ENCODE measurements at regions not wholly inside any gene's neighbourhood (a gene's known extent, or its start where the extent isn't known, plus 50 kb on each side); places are given as distances from the start of the nearest gene placed in this dataset.

DNA sequence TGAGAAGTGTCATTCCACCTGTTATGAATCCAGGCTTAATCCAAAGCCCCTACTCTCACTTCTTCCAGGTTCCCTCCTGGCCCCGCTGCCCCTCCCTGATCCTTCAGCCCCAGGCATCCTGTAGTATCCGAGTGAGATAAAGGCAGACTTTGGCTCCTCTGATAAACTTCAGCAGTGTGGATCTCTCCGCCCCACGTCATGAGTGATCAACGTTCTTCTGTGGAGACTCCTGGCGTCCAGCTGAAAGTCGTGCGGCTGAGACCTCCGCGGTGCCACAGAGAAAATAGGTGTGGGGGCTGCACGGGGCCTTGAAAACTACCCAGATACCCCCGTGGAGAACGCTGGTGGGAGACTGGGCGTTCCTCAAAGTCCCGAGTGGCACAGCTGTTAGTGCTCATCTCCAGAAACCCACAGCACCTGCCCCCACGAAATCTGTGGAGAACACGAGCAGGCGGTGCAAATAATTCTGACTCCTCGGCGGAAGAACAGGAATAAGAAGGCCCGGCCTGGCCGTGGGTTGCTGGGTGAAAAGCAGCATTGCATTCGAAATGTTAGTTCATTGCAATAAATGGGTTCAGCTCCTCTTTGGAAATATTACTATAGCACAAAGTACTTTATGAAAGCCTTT lies 180.0 kb upstream of the RGS6 start:
- TF ChIP-seq, protein P1, sequence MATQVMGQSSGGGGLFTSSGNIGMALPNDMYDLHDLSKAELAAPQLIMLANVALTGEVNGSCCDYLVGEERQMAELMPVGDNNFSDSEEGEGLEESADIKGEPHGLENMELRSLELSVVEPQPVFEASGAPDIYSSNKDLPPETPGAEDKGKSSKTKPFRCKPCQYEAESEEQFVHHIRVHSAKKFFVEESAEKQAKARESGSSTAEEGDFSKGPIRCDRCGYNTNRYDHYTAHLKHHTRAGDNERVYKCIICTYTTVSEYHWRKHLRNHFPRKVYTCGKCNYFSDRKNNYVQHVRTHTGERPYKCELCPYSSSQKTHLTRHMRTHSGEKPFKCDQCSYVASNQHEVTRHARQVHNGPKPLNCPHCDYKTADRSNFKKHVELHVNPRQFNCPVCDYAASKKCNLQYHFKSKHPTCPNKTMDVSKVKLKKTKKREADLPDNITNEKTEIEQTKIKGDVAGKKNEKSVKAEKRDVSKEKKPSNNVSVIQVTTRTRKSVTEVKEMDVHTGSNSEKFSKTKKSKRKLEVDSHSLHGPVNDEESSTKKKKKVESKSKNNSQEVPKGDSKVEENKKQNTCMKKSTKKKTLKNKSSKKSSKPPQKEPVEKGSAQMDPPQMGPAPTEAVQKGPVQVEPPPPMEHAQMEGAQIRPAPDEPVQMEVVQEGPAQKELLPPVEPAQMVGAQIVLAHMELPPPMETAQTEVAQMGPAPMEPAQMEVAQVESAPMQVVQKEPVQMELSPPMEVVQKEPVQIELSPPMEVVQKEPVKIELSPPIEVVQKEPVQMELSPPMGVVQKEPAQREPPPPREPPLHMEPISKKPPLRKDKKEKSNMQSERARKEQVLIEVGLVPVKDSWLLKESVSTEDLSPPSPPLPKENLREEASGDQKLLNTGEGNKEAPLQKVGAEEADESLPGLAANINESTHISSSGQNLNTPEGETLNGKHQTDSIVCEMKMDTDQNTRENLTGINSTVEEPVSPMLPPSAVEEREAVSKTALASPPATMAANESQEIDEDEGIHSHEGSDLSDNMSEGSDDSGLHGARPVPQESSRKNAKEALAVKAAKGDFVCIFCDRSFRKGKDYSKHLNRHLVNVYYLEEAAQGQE (IDR thresholded peaks at IDR 0.05; ENCODE audit: insufficient replicate concordance, low read depth): no peak
- TF ChIP-seq GABPA (IDR thresholded peaks at IDR 0.05; ENCODE audit: low read depth) (no peak), POLR2AphosphoS5 (IDR thresholded peaks at IDR 0.05; ENCODE audit: low read depth) (no peak), SPI1 (IDR thresholded peaks at IDR 0.05; ENCODE audit: borderline replicate concordance, low read depth) (no peak)
- TF ChIP-seq, protein P2, sequence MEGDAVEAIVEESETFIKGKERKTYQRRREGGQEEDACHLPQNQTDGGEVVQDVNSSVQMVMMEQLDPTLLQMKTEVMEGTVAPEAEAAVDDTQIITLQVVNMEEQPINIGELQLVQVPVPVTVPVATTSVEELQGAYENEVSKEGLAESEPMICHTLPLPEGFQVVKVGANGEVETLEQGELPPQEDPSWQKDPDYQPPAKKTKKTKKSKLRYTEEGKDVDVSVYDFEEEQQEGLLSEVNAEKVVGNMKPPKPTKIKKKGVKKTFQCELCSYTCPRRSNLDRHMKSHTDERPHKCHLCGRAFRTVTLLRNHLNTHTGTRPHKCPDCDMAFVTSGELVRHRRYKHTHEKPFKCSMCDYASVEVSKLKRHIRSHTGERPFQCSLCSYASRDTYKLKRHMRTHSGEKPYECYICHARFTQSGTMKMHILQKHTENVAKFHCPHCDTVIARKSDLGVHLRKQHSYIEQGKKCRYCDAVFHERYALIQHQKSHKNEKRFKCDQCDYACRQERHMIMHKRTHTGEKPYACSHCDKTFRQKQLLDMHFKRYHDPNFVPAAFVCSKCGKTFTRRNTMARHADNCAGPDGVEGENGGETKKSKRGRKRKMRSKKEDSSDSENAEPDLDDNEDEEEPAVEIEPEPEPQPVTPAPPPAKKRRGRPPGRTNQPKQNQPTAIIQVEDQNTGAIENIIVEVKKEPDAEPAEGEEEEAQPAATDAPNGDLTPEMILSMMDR (IDR thresholded peaks at IDR 0.05; ENCODE audit: insufficient read depth, low read length): no peak
- Histone ChIP-seq H3K4me3 (replicated peaks; ENCODE audit: insufficient read depth, low read length) (no peak overlapping the region), H3K27me3 (ENCODE audit: insufficient read depth, poor library complexity, severe bottlenecking) (no peaks in the 10 kb centered on the region), H3K27ac (replicated peaks) (no peak overlapping the region)
- DNase-seq (ENCODE audit: low read depth in 1 of 2, low spot score in 1 of 2): no peak

DNA sequence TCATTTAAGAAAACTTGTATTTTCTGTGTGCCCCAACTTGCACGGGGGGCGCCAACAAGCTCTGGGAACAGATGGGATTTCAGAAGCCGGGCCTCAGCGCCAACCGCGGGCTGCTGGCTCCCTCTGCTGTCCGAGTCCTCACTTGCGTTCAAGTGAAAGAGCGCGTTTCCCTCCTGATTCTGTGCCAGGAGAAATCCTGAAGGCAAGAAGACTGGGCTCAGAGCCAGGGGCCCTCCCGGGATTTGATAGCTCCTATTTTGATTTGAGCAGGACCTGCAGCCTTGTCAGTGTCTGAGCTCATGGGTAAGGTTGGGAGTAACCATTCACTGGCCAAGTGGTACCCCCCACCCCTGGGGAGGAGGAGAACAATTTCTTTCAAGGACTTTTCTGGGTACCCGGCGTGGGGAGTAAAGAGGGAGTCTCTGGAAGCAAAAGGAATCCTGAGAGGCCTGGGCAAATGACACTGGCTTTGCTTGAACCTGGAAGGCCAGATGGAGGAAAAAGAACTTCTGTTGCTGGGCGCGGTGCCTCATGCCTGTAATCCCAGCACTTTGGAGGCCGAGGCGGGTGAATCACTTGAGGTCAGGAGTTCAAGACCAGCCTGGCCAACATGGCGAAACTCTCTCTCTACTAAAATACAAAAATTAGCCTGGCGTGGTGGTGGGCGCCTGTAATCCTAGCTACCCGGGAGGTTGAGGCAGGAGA lies 179.0 kb upstream of the RGS6 start:
- no peak overlapping the region for H3K27ac ChIP-seq (replicated peaks)
- DNase-seq (ENCODE audit: low read depth in 1 of 2, low spot score in 1 of 2): peak; percentile 6 to 39
- no peaks in the 10 kb centered on the region for H3K27me3 ChIP-seq (ENCODE audit: insufficient read depth, poor library complexity, severe bottlenecking)
- TF ChIP-seq, protein P2 (IDR thresholded peaks at IDR 0.05; ENCODE audit: insufficient read depth, low read length): peak; percentile 7
- no peak for TF ChIP-seq SPI1 (IDR thresholded peaks at IDR 0.05; ENCODE audit: borderline replicate concordance, low read depth)
- no peak overlapping the region for H3K4me3 ChIP-seq (replicated peaks; ENCODE audit: insufficient read depth, low read length)

DNA sequence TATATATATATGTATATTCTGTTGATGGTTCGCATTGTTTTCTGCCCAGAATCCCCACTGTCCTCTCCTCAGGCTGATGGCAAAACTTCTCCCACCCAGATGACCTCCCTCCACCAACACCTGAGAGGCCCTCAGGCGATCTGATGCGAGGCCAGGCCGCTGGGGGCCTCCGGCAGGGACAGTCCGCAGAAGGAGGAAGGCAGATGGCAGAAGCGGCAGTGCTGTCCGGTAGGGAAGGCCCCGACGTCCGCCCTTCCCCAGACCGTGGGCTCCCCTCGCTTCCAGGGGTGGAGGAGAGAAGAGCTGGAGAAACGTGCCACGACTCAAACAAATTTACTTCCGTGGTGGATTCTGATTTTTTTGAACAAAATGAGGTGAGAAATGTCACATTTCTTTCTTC lies 178.3 kb upstream of the RGS6 start:
- no peak for DNase-seq (ENCODE audit: low read depth in 1 of 2, low spot score in 1 of 2)
- no peaks in the 10 kb centered on the region for H3K27me3 ChIP-seq (ENCODE audit: insufficient read depth, poor library complexity, severe bottlenecking)
- no peak overlapping the region for H3K4me3 ChIP-seq (replicated peaks; ENCODE audit: insufficient read depth, low read length)
- TF ChIP-seq GABPA (IDR thresholded peaks at IDR 0.05; ENCODE audit: low read depth) (no peak), POLR2AphosphoS5 (IDR thresholded peaks at IDR 0.05; ENCODE audit: low read depth) (no peak), SPI1 (IDR thresholded peaks at IDR 0.05; ENCODE audit: borderline replicate concordance, low read depth) (no peak)
- TF ChIP-seq, protein P2 (IDR thresholded peaks at IDR 0.05; ENCODE audit: insufficient read depth, low read length): no peak
- TF ChIP-seq, protein P1 (IDR thresholded peaks at IDR 0.05; ENCODE audit: insufficient replicate concordance, low read depth): no peak
- H3K27ac ChIP-seq (replicated peaks): no peak overlapping the region
